ENCODE measurements at regions not wholly inside any gene's neighbourhood (a gene's known extent, or its start where the extent isn't known, plus 50 kb on each side); places are given as distances from the start of the nearest gene placed in this dataset.

DNA sequence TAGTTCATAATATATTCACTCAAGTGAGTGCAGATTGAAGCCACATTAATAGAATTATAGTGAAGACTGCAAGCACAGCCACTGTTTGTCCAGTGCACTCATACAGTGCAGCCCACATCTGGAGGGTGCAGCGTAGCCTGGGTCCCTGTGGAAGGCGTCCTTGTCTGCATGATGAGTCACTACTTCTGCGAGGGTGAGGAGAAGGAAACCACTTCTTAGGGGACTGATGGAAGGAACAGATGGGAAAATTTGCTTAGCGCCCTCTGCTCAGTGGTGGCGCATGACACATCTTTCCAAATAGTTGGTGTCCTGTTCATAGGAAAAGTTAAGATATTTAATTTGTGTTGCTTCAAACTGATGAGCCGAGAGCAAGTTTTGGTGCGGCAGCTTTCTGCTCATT, 330.4 kb upstream of the SMIM21 start:
- Histone ChIP-seq H3K36me3 (ENCODE audit: control insufficient read depth, insufficient read depth, low read length) (no peaks in the 10 kb centered on the region), H3K4me3 (ENCODE audit: low read depth, low read length) (no peak overlapping the region), H3K4me1 (ENCODE audit: control insufficient read depth, insufficient read depth, low read length, poor library complexity, severe bottlenecking) (no peaks in the 10 kb centered on the region), H3K27ac (ENCODE audit: insufficient read depth, low read length, poor library complexity, severe bottlenecking) (no peak overlapping the region), H3K27me3 (ENCODE audit: control insufficient read depth, insufficient read depth, low read length) (no peaks in the 10 kb centered on the region), H3K9me3 (ENCODE audit: control insufficient read depth in 2 of 2, low read length in 2 of 2) (no peaks in the 10 kb centered on the region)
- no peak overlapping the region for H3K27ac Mint-ChIP-seq
- ATAC-seq (ENCODE audit: low read depth in 2 of 2) (no peak), DNase-seq (no peak)
- H3K27me3 Mint-ChIP-seq = no peaks in the 10 kb centered on the region
- no peaks in the 10 kb centered on the region for H3K4me1 Mint-ChIP-seq
- H3K36me3 Mint-ChIP-seq = no peaks in the 10 kb centered on the region
- peaks cover 0 to 2% (median 0%) of the 10 kb centered on the region in 7 donors for H3K9me3 Mint-ChIP-seq
- H3K4me3 Mint-ChIP-seq = no peak overlapping the region

- peaks cover 0 to 2% (median 0%) of the 10 kb centered on the region in 7 donors for H3K9me3 Mint-ChIP-seq
- Histone ChIP-seq H3K4me1 (ENCODE audit: control insufficient read depth, insufficient read depth, low read length, poor library complexity, severe bottlenecking) (no peaks in the 10 kb centered on the region), H3K4me3 (ENCODE audit: low read depth, low read length) (no peak overlapping the region), H3K9me3 (ENCODE audit: control insufficient read depth in 2 of 2, low read length in 2 of 2) (no peaks in the 10 kb centered on the region), H3K27ac (ENCODE audit: insufficient read depth, low read length, poor library complexity, severe bottlenecking) (no peak overlapping the region), H3K36me3 (ENCODE audit: control insufficient read depth, insufficient read depth, low read length) (no peaks in the 10 kb centered on the region), H3K27me3 (ENCODE audit: control insufficient read depth, insufficient read depth, low read length) (no peaks in the 10 kb centered on the region)
- no peak overlapping the region for H3K4me3 Mint-ChIP-seq
- H3K4me1 Mint-ChIP-seq = no peaks in the 10 kb centered on the region
- H3K36me3 Mint-ChIP-seq = no peaks in the 10 kb centered on the region
- no peak for ATAC-seq (ENCODE audit: low read depth in 2 of 2)
- DNase-seq = no peak
- H3K27me3 Mint-ChIP-seq = no peaks in the 10 kb centered on the region
- H3K27ac Mint-ChIP-seq = no peak overlapping the region
These were observed 326.9 kb upstream of the SMIM21 start for GRCh38 chr18:75754433-75754832.

- no peaks in the 10 kb centered on the region for H3K9me3 ChIP-seq (ENCODE audit: control insufficient read depth in 2 of 2, low read length in 2 of 2)
- H3K27ac Mint-ChIP-seq = no peak overlapping the region
- no peaks in the 10 kb centered on the region for H3K4me1 ChIP-seq (ENCODE audit: control insufficient read depth, insufficient read depth, low read length, poor library complexity, severe bottlenecking)
- H3K36me3 ChIP-seq (ENCODE audit: control insufficient read depth, insufficient read depth, low read length) = no peaks in the 10 kb centered on the region
- DNase-seq (no peak), ATAC-seq (ENCODE audit: low read depth in 2 of 2) (no peak)
- no peak overlapping the region for H3K27ac ChIP-seq (ENCODE audit: insufficient read depth, low read length, poor library complexity, severe bottlenecking)
- no peak overlapping the region for H3K4me3 Mint-ChIP-seq
- no peaks in the 10 kb centered on the region for H3K27me3 ChIP-seq (ENCODE audit: control insufficient read depth, insufficient read depth, low read length)
- no peaks in the 10 kb centered on the region for H3K36me3 Mint-ChIP-seq
- no peaks in the 10 kb centered on the region for H3K4me1 Mint-ChIP-seq
- H3K4me3 ChIP-seq (ENCODE audit: low read depth, low read length) = no peak overlapping the region
- H3K27me3 Mint-ChIP-seq = no peaks in the 10 kb centered on the region
- H3K9me3 Mint-ChIP-seq = peaks cover 0 to 2% (median 0%) of the 10 kb centered on the region in 7 donors
These were observed 326.2 kb upstream of the SMIM21 start for GRCh38 chr18:75753753-75754152.

DNA sequence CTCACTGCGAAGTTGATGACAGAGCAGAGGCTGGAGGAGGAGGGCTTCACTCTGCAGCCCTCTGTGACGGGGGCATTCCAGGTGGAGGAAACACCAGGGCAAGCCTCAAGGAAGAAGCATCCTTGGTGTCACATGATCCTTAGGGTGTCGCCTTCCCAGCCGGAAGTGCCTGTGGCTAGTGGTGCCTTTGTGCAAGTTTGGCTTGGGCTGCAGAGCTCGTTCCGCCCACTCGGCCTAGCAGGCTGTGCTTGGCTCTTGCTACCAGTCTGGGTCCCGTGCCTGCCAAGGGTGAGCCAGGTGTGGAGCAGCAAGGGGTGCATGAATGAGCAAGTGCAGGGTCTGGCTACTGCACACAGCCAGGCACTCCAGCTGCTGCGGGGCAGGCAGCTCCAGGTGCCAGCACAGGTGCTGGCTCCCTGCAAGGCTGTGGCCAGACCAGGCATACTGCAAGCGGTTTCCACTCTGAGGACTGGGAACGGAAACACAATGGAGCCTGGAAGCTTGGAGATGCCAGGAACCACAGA, 325.3 kb upstream of the SMIM21 start:
- H3K4me1 ChIP-seq (ENCODE audit: control insufficient read depth, insufficient read depth, low read length, poor library complexity, severe bottlenecking) = no peaks in the 10 kb centered on the region
- no peak for DNase-seq
- H3K36me3 ChIP-seq (ENCODE audit: control insufficient read depth, insufficient read depth, low read length) = no peaks in the 10 kb centered on the region
- no peaks in the 10 kb centered on the region for H3K9me3 ChIP-seq (ENCODE audit: control insufficient read depth in 2 of 2, low read length in 2 of 2)
- Mint-ChIP-seq H3K27ac (no peak overlapping the region), H3K4me3 (no peak overlapping the region), H3K27me3 (no peaks in the 10 kb centered on the region), H3K9me3 (peaks cover 0 to 2% (median 0%) of the 10 kb centered on the region in 7 donors), H3K36me3 (no peaks in the 10 kb centered on the region), H3K4me1 (no peaks in the 10 kb centered on the region)
- H3K4me3 ChIP-seq (ENCODE audit: low read depth, low read length) = no peak overlapping the region
- H3K27ac ChIP-seq (ENCODE audit: insufficient read depth, low read length, poor library complexity, severe bottlenecking) = no peak overlapping the region
- ATAC-seq (ENCODE audit: low read depth in 2 of 2) = no peak
- H3K27me3 ChIP-seq (ENCODE audit: control insufficient read depth, insufficient read depth, low read length) = no peaks in the 10 kb centered on the region

DNA sequence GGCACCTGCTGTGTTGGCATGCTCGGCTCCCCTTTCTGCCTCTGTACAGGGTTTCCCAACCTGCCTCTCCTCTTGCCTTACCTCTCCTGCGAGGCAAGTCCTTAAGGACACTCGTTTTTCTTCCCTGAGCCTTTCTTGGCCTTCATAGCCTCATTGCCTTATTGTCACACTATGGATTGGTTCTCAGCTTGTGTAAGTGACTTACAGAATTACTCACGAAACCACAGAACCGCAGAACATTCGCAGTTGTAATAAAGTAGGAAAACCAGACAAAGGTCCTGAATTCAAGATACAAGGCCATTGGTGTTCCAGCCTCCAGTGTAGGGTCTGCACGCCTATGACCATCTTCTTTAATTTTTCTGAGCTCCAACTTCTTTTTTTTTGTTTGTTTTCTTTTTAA, 317.6 kb upstream of the SMIM21 start:
- ATAC-seq (ENCODE audit: low read depth in 2 of 2) (no peak), DNase-seq (no peak)
- H3K4me1 Mint-ChIP-seq = no peaks in the 10 kb centered on the region
- Histone ChIP-seq H3K27me3 (ENCODE audit: control insufficient read depth, insufficient read depth, low read length) (no peaks in the 10 kb centered on the region), H3K36me3 (ENCODE audit: control insufficient read depth, insufficient read depth, low read length) (no peaks in the 10 kb centered on the region), H3K4me1 (ENCODE audit: control insufficient read depth, insufficient read depth, low read length, poor library complexity, severe bottlenecking) (no peaks in the 10 kb centered on the region), H3K4me3 (ENCODE audit: low read depth, low read length) (no peak overlapping the region), H3K27ac (ENCODE audit: insufficient read depth, low read length, poor library complexity, severe bottlenecking) (no peak overlapping the region), H3K9me3 (ENCODE audit: control insufficient read depth in 2 of 2, low read length in 2 of 2) (no peaks in the 10 kb centered on the region)
- H3K27me3 Mint-ChIP-seq = no peaks in the 10 kb centered on the region
- H3K4me3 Mint-ChIP-seq = no peak overlapping the region
- no peak overlapping the region for H3K27ac Mint-ChIP-seq
- peaks cover 0 to 3% (median 1%) of the 10 kb centered on the region in 7 donors for H3K9me3 Mint-ChIP-seq
- H3K36me3 Mint-ChIP-seq = no peaks in the 10 kb centered on the region

GRCh38 chr18:75742516-75742915, 315.0 kb upstream of the SMIM21 start:
- peaks cover 0 to 3% (median 0%) of the 10 kb centered on the region in 7 donors for H3K9me3 Mint-ChIP-seq
- no peak overlapping the region for H3K27ac ChIP-seq (ENCODE audit: insufficient read depth, low read length, poor library complexity, severe bottlenecking)
- H3K4me3 Mint-ChIP-seq = no peak overlapping the region
- no peak for ATAC-seq (ENCODE audit: low read depth in 2 of 2)
- no peak overlapping the region for H3K4me3 ChIP-seq (ENCODE audit: low read depth, low read length)
- no peaks in the 10 kb centered on the region for H3K36me3 Mint-ChIP-seq
- no peaks in the 10 kb centered on the region for H3K9me3 ChIP-seq (ENCODE audit: control insufficient read depth in 2 of 2, low read length in 2 of 2)
- no peak for DNase-seq
- H3K27ac Mint-ChIP-seq = no peak overlapping the region
- H3K4me1 ChIP-seq (ENCODE audit: control insufficient read depth, insufficient read depth, low read length, poor library complexity, severe bottlenecking) = no peaks in the 10 kb centered on the region
- no peaks in the 10 kb centered on the region for H3K27me3 Mint-ChIP-seq
- no peaks in the 10 kb centered on the region for H3K4me1 Mint-ChIP-seq
- no peaks in the 10 kb centered on the region for H3K27me3 ChIP-seq (ENCODE audit: control insufficient read depth, insufficient read depth, low read length)
- H3K36me3 ChIP-seq (ENCODE audit: control insufficient read depth, insufficient read depth, low read length) = no peaks in the 10 kb centered on the region

GRCh38 chr18:75739682-75740081, 312.2 kb upstream of the SMIM21 start:
- Histone ChIP-seq H3K27me3 (ENCODE audit: control insufficient read depth, insufficient read depth, low read length) (no peaks in the 10 kb centered on the region), H3K4me3 (ENCODE audit: low read depth, low read length) (no peak overlapping the region), H3K36me3 (ENCODE audit: control insufficient read depth, insufficient read depth, low read length) (no peaks in the 10 kb centered on the region), H3K9me3 (ENCODE audit: control insufficient read depth in 2 of 2, low read length in 2 of 2) (peaks cover 0 to 4% of the 10 kb centered on the region in 2 experiments), H3K4me1 (ENCODE audit: control insufficient read depth, insufficient read depth, low read length, poor library complexity, severe bottlenecking) (no peaks in the 10 kb centered on the region), H3K27ac (ENCODE audit: insufficient read depth, low read length, poor library complexity, severe bottlenecking) (no peak overlapping the region)
- Mint-ChIP-seq H3K9me3 (peaks cover 0 to 5% (median 3%) of the 10 kb centered on the region in 7 donors), H3K4me1 (no peaks in the 10 kb centered on the region), H3K4me3 (no peak overlapping the region), H3K27me3 (no peaks in the 10 kb centered on the region), H3K27ac (no peak overlapping the region), H3K36me3 (no peaks in the 10 kb centered on the region)
- ATAC-seq (ENCODE audit: low read depth in 2 of 2) (no peak), DNase-seq (no peak)

DNA sequence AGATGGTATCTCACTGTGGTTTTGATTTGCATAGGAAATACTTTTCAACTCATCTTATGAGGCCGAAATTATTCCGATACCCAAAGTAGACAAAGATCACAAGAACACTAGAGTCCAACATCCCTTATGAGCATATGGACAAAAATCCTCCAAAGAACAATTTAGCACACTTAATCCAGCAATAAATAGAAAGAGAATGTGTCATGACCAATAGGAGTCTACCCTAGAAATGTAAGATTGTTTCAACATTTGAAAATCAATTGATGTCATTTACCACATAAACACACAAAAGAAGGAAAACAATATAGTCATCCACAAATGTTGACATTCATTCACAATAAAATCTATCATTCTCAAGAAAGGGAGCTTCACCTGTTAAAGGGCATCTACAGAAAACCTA, 307.8 kb upstream of the SMIM21 start:
- Histone ChIP-seq H3K4me1 (ENCODE audit: control insufficient read depth, insufficient read depth, low read length, poor library complexity, severe bottlenecking) (no peaks in the 10 kb centered on the region), H3K27ac (ENCODE audit: insufficient read depth, low read length, poor library complexity, severe bottlenecking) (no peak overlapping the region), H3K27me3 (ENCODE audit: control insufficient read depth, insufficient read depth, low read length) (no peaks in the 10 kb centered on the region), H3K9me3 (ENCODE audit: control insufficient read depth in 2 of 2, low read length in 2 of 2) (peaks cover 0 to 4% of the 10 kb centered on the region in 2 experiments), H3K4me3 (ENCODE audit: low read depth, low read length) (no peak overlapping the region), H3K36me3 (ENCODE audit: control insufficient read depth, insufficient read depth, low read length) (no peaks in the 10 kb centered on the region)
- DNase-seq (no peak), ATAC-seq (ENCODE audit: low read depth in 2 of 2) (no peak)
- Mint-ChIP-seq H3K4me3 (no peak overlapping the region), H3K27me3 (peaks cover 6% of the 10 kb centered on the region), H3K27ac (no peak overlapping the region), H3K4me1 (no peaks in the 10 kb centered on the region), H3K36me3 (no peaks in the 10 kb centered on the region), H3K9me3 (peaks cover 0 to 5% (median 3%) of the 10 kb centered on the region in 7 donors)
